ENCODE measurements at regions not wholly inside any gene's neighbourhood (a gene's known extent, or its start where the extent isn't known, plus 50 kb on each side); places are given as distances from the start of the nearest gene placed in this dataset.

DNA sequence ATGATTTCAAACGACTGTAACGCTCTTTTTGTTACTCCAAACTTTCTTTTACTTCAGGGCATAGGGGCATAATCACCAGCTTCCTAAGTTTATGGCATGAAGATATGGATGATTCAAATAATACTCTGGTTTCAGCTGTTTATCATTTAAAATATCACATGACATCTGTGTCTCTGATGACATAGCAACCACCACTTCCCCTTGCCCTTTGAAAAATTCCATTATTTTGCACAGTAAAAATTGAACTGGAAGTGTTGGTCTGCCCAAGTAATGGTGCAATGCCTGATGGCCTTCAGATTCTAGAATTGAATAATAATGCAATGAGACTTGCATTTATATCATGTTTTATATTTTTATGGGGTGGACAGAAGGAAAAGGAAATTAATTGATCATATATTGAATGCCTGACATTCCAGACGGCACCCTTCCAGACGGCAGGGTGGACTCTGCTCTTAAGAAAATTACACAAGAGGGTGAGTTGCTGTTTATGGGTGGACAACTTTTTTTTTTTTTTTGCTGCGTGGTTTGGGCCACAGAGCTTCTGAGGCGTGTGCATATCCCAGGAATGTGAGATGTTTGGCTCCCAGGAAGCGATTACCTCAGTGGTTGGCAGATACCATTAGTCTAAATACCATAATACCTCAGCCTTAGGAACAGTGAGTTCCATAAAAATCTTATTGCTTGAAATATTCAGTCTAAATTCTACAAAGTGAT, 101.7 kb upstream of the ZNF521 start:
- TF ChIP-seq, protein P1, sequence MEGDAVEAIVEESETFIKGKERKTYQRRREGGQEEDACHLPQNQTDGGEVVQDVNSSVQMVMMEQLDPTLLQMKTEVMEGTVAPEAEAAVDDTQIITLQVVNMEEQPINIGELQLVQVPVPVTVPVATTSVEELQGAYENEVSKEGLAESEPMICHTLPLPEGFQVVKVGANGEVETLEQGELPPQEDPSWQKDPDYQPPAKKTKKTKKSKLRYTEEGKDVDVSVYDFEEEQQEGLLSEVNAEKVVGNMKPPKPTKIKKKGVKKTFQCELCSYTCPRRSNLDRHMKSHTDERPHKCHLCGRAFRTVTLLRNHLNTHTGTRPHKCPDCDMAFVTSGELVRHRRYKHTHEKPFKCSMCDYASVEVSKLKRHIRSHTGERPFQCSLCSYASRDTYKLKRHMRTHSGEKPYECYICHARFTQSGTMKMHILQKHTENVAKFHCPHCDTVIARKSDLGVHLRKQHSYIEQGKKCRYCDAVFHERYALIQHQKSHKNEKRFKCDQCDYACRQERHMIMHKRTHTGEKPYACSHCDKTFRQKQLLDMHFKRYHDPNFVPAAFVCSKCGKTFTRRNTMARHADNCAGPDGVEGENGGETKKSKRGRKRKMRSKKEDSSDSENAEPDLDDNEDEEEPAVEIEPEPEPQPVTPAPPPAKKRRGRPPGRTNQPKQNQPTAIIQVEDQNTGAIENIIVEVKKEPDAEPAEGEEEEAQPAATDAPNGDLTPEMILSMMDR (IDR thresholded peaks at IDR 0.05) = no peak
- TF ChIP-seq POLR2A (IDR thresholded peaks at IDR 0.05) = no peak

Data from thyroid gland (tissue), 4 donors.